HG03039 (cell line): ENCODE measurements at regions not wholly inside any gene's neighbourhood (a gene's known extent, or its start where the extent isn't known, plus 50 kb on each side); places are given as distances from the start of the nearest gene placed in this dataset.

Experiments used
- ATAC-seq: cut with Tn5 transposase; IDR thresholded peaks from one replicate; pipeline ENCODE4 v1.9.1; 2021; ENCODE audit warnings: mild to moderate bottlenecking, moderate library complexity; ENCODE audit not compliant: unreplicated experiment

DNA sequence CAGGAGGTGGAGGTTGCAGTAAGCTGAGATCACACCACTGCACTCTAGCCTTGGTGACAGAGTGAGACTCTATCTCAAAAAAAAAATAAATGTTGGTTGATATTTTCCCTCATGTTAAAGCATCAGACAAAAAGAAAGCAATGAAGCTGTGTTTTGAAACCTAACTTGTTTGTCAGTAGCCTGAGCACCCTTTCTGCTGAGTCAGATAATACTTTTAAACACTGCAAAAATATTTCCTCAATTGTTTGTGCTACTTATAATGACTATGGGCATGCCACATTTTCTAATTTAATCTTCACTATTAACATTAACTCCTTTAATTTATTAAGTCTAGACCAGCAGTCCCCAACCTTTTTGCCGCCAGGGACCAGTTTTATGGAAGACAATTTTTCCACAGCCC lies 236.3 kb upstream of the AGAP1 start:
- ATAC-seq = no peak

DNA sequence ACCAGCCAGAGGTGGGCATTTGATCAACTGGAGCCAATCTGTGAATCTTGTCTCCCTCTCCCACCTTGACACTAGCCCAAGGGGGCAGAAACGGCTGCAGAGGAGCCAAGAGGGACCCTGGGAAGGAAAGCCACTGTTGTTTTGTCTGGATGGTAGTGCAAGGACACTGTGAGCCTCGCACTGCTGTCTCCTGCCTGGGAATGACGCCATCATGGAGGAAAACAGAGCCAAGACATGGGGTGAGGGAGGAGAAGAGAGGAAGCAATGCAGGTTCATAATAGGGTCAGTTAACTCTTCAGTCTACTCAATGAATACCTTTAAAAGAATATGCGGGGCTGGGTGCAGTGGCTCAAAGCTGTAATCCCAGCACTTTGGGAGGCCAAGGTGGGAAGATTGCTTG lies 231.1 kb upstream of the AGAP1 start:
- no peak for ATAC-seq

GRCh38 chr2:235263205-235264120 lies 230.4 kb upstream of the AGAP1 start:
- ATAC-seq = no peak

- ATAC-seq = no peak
Observed at GRCh38 chr2:235264121-235264493, 229.7 kb upstream of the AGAP1 start.

DNA sequence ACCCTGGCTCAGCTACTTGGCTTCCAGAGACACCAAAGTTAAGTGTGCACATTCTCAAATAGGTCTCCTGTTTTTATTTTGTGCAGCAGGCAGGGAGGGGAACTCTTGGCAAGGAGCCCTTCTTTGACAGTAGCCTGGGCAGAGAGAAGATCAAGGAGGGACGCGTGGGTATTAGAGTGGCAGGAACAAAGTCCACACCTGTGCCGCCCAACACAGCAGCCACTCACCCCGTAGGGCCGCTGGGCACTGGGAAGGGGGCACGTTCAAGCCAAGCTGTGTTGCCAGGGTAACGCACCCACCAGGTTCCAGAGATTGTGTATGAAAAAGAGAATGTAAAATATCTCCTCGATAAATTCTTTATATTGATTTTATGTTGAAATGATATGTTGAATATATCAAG lies 229.3 kb upstream of the AGAP1 start:
- no peak for ATAC-seq

GRCh38 chr2:235265348-235265965 lies 228.4 kb upstream of the AGAP1 start:
- no peak for ATAC-seq

- no peak for ATAC-seq
Observed at GRCh38 chr2:235267251-235267650, 226.6 kb upstream of the AGAP1 start.

- ATAC-seq = no peak
Observed at GRCh38 chr2:235268535-235268934, 225.3 kb upstream of the AGAP1 start.

DNA sequence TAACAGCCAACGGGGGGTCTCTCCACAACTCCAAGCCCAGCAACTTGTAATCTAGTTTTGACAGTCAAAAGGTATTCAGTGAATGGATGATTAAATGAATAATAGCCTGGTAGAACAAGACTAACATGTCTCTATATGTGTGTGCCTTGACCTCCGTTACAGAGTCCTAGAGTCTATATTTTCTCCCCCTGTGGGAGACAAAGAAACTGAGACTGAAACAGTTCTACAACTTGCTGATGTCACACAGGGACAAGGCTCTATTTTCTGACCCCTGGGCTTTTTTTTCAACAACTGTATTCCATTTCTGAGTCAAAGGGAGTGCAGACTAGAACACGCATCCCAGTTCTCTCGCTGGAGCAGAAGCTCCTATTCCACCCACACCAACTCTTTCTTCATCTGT lies 223.6 kb upstream of the AGAP1 start:
- peak; percentile 49 for ATAC-seq

GRCh38 chr2:235270956-235271355 lies 222.9 kb upstream of the AGAP1 start:
- ATAC-seq = peak; percentile 83

- no peak for ATAC-seq
Observed at GRCh38 chr2:235271936-235272335, 221.9 kb upstream of the AGAP1 start.

- no peak for ATAC-seq
Observed at GRCh38 chr2:235274023-235274422, 219.8 kb upstream of the AGAP1 start.

DNA sequence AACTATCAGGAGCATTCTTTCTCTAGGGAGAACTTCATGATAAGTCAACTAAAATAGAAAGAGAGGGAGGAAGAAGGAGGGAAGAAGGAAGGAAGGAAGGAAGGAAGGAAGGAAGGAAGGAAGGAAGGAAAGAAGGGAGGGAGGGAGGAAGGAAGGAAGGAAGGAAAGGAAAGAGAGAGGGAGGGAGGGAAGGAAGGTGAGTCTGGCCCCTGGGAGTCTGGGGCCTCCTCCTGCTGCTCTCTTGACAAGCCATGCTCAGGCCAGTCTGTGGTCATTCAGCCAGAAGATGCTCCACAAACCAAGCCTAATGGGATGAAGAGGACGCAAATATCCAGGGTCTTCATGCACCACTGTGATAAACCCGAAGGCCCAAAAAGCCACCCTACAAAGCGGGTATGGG lies 216.4 kb upstream of the AGAP1 start:
- no peak for ATAC-seq

DNA sequence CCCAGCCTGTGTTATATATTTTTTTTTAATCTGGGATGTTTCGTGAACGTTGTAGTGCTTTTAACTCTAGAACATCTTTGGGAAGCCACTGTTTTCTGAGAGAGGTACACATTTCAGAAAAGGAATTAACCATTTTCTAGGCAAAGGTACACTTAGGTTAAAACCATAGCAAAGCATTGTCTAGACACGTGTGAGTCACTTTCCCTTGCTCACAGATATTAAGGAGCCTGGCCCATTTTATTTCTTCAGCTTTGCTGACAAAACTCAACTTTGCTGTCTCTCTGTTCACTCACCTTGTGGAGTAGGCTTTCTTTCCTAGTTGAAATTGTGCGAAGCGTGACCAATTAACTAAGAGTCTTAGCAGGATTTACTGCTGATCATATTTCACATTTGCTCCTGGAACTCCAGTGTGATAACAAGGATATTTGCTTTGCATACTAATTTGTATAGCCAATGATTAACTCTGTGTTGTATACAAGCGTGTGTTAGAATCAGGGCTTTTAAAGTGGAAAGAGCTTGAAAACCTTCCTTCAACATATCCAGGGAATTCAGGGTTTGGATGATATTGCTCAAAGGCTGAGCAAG lies 215.0 kb upstream of the AGAP1 start:
- no peak for ATAC-seq

- no peak for ATAC-seq
Observed at GRCh38 chr2:235279965-235280364, 213.9 kb upstream of the AGAP1 start.

DNA sequence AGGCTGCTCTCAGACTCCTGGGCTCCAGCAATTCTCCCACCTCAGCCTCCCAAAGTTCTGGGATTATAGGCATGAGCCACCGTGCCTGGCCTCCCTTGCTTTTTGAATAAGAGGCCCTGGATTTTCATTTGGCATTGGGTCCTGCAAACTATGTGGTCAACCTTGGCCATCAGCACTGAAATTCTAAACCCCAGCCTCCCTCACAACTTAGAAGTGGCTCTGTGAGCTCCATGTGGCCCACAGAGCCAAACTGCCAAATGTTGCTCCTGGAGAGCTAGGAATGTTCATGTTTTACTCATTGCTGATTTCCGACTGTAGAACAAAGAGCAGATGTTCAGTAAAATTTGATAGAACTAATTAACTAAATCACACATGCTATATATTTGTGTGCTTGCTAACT lies 210.6 kb upstream of the AGAP1 start:
- no peak for ATAC-seq

DNA sequence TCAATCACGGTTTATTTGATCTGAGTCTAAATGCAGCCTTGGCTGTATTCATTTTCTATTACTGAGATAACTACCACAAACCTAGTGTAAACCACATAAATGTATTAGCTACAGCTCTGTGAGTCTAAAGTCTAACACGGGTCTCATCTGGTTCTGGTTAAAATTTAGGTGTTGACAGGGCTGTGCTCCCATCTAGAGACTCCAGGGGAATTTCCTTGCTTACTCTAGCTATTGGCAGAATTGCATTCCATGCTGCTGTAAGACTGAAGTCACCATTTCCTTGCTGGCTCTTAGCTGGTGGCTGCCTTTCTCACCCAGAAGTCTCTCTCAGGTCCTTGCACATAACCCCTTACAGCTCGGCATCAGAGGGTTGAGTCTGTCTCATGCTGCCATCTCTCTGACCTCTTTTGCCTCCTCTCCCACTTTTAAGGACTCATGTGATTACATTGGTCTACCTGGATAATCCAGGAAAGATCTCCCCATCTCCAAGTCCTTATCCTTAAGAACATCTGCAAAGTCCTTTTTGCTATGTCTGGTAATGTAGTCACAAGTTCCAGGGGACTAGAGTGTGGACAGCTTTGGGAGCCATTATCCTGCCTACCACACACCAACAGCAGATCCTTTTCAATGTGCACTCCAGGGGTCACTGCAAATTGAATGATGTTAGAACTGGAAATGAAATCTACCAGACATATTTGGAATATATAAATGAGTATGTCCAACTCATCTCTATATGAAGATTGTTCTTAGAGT lies 207.0 kb upstream of the AGAP1 start:
- no peak for ATAC-seq

DNA sequence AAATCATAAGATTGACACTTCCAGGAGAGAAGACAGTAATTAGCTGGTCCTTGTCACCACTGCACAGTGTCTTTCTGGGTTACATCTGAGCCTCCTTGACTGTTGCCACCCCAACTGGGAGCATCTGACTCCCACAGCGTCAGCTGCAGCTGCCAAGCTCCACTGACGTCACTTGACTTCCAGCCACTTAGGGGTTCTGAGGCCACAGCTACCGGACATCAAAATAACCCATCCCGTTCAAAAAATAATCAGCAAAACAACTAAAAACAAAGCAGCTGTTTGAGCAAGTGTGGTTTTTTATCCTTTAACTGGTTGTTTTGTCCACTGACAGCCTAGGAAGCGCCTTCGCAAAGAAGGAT lies 206.5 kb upstream of the AGAP1 start:
- ATAC-seq = no peak

GRCh38 chr2:235291461-235291860 lies 202.4 kb upstream of the AGAP1 start:
- ATAC-seq = no peak

DNA sequence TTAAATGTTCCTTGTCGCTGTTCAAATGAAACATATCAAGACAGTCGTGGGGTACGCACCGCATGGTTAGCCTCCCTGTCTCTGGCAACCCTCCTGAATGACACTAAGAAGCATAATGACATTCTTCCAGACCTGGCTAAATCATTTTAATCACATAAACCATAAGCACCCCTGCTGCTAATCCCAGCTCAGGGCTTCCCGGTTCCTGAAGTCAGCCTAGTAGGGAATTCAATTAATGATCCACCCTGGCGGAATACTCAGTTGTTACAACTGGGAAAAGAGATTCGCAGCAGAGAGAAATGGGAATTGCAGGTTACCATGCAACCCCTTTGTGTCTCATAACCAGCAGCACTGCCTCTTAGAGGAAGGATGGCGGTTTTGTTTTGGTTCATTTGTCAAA lies 200.8 kb upstream of the AGAP1 start:
- ATAC-seq = no peak

DNA sequence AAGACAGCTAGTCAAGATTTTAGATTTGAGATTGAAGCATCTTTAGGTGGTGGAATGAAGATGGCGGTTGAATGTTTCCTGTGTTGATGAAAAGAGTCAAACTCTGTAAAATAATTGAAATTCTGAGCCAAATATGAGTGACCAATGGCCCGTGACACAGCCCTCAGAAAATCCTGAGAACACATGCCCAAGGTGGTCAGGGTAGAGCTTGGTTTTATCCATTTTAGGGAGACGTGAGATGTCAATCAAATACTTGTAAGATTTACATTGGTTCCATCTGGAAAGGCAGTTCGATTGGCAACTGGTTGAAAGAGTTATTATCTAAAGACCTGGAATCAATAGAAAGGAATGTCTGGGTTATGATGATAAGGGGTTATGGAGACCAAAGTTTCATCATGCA lies 198.0 kb upstream of the AGAP1 start:
- ATAC-seq = no peak
